ENCODE measurements at regions not wholly inside any gene's neighbourhood (a gene's known extent, or its start where the extent isn't known, plus 50 kb on each side); places are given as distances from the start of the nearest gene placed in this dataset.

GRCh38 chr11:72525466-72525865 is 91.1 kb upstream of the CLPB start:
- no peak for DNase-seq

- no peak for DNase-seq
These were observed 90.4 kb upstream of the CLPB start for GRCh38 chr11:72524711-72525110.

DNA sequence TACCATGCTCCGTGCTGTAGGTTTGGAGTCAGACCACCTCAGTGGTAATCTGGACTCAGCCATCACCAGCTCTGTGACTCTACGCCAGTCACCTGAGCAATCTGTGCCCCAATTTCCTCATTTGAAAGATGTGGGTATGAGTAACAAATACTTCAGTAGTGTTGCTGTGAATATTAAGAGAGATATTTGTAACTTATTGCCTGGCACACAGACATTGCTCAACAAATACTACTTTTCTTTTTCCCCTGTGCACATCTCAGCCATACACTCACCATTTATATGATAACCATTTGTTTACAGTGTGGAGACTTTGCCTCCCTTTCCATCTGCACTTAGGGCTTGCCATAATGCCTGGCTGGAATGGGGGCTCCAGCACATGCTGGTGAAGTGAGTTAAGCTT is 89.7 kb upstream of the CLPB start:
- DNase-seq, result no peak

DNA sequence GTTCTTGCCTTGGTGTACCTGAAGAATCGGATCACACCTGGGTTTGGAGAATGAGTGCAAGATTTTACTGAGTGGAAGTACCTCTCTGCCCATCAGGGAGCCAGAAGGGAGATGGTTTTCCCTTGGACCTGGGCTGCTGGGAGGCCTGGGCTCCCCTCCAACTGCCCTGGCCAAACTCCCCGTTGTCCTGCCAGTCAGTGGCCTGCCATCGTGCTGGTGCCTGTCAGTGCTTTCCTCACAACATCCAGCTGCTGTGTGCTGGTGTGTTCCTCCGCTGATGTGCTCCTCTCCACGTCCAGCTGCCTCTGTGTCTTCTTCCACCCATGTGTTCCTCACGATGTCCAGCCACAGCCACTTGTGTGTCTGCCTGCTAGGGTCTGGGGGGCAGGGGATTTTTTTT is 87.9 kb upstream of the CLPB start:
- no peak for DNase-seq

- no peak for DNase-seq
These were observed 87.3 kb upstream of the CLPB start for GRCh38 chr11:72521664-72522063.

GRCh38 chr11:72520815-72521214 is 86.5 kb upstream of the CLPB start:
- no peak for DNase-seq

DNA sequence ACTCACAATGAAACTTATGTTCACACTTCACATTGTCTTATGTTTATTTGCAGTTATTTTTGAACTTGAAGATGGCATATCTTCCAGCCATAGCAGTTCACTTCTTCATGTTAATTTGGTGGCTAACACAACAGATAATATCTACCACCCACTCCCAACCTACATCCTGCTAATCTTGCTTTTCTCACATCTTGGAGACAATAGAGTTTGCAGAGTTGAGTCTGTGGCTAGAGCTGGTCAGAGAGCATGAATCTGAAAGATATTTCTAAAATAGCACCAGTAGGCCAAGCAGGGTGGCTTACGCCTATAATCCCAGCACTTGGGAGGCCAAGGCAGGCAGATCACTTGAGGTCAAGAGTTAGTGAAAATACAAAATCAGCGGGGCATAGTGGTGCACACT is 85.6 kb upstream of the CLPB start:
- DNase-seq, result peak in 1 of 2 experiments; percentile 24

GRCh38 chr11:72519220-72519881 is 85.0 kb upstream of the CLPB start:
- DNase-seq, result peak; percentile 33 to 41

DNA sequence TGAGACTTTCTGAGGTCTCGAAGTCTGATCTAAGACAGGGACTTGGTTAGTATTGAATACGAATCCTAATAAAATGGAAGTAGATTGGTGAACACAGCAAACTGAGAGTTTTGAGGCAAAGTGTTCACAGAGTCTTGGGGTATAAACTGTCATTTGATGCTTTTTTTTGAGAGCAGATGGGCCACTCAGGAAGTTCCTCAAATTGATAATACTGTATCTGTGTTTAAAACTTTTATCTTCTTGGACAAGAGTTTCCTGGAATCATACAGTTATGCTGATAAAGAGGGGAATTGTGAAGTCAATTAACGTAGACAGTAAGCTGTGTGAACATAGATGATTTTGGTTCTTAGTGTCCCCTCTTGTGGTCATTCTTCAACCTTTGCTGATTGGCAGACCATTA is 80.0 kb upstream of the CLPB start:
- no peak for DNase-seq

DNA sequence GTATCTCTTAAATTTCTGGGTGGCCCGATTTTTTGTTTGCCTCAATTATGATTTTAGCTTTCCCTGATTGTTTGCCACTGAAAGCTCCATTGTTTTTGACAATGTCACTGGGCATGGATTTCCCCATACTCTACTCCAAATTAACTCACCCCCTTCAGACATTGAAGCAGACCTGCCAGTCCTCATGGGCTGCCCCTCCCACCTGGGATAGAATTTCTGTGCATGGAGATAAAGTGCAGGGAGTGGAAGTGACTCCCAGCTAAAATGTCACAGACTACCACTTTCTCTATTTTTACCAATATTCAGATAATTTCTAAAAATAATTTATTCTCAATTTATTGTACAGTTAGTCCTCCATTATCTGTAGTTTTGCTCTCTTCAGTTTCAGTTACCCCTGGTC is 79.1 kb upstream of the CLPB start:
- no peak for DNase-seq

- no peak for DNase-seq
These were observed 78.6 kb upstream of the CLPB start for GRCh38 chr11:72512956-72513355.

DNA sequence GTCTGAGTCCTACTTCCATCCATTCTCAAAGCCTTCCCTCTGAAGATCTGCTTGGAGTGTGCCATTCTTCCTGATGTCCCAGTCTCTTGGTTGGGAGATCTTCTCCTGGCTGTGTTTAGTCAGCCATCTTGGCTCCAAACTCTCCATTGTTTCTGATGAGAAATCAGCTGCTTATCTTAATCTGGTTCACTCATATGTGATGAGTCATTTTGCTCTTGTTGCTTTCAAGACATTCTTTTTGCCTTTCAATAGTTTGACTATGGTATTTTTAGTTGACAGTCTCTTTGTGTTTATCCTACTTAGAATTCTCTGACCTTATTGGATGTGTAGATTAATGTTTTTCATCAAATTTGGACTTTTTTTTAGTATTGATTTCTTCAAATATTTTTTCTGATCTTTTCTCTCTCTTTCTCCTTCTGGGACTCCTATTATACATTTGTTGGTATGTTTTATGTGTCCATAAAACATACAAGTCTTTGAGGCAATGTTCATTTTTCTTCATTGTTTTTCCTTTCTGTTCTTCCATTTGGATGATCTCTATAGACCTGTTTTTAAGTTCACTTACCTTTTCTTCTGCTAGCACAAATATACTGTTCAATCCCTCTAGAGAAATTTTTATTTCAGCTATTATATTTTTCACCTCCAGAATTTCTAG is 77.2 kb upstream of the CLPB start:
- DNase-seq, result no peak

DNA sequence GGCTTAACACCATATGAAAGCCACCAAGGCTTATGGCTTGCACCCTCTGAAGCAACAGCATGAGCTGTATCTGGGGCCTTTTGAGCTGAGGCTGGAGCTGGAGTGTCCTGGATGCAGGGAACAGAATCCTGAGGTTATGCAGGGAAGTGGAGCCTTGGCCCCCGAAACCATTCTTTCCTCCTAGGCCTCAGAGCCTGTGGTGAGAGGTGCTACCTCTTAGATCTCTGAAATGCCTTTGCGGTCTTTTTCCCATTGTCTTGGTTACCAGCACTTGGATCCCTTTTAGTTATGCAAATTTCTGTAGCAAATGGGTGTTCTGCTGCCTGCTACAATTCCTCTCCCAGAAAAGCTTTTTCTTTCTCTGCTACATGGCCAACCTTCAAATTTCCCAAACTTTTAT is 72.7 kb upstream of the CLPB start:
- DNase-seq, result no peak

- DNase-seq, result no peak
These were observed 63.4 kb upstream of the CLPB start for GRCh38 chr11:72497731-72498130.

GRCh38 chr11:72494109-72494429 is 59.7 kb upstream of the CLPB start:
- no peak for DNase-seq

- no peak for DNase-seq
These were observed 59.2 kb upstream of the CLPB start for GRCh38 chr11:72493426-72494108.

- no peak for DNase-seq
These were observed 56.7 kb upstream of the CLPB start for GRCh38 chr11:72491001-72491400.

Measured in activated T-cell treated with anti-CD3 and anti-CD28 coated beads, Interleukin-2, amount 50 U/mL, for 48 hours (primary cell).